GM23338 (cell line): ENCODE measurements at regions not wholly inside any gene's neighbourhood (a gene's known extent, or its start where the extent isn't known, plus 50 kb on each side); places are given as distances from the start of the nearest gene placed in this dataset.
A peak's percentile ranks its signal among the peaks of the same experiment; 100 is the strongest.

Experiments used
- ATAC-seq: fragments of 200-7000 bp; cut with Tn5 transposase; 3 replicates; pipeline ENCODE4 v1.9.1; 2020
- DNase-seq: peaks from one replicate; pipeline ENCODE4 v3.0.0-alpha.2; 2015; ENCODE audit warnings: low spot score
- H2AFZ ChIP-seq: fragments of 200-600 bp; sonication (generic); 2 replicates; pipeline ENCODE4 v1.8.0; 2016; ENCODE audit warnings: antibody characterized with exemption, mild to moderate bottlenecking, moderate library complexity
- H3F3A ChIP-seq: fragments of 200-600 bp; sonication (generic); replicated peaks from 2 replicates; pipeline ENCODE4 v1.8.0; 2017; ENCODE audit warnings: antibody characterized with exemption, mixed run types, low read depth
- H3K27ac ChIP-seq: fragments of 200-600 bp; sonication (generic); 2 replicates; pipeline ENCODE4 v1.6.1; 2016; ENCODE audit warnings: low read depth
- H3K27me3 ChIP-seq: fragments of 200-600 bp; sonication (generic); 2 replicates; pipeline ENCODE4 v1.8.0; 2016; ENCODE audit warnings: mild to moderate bottlenecking, mixed run types, moderate library complexity; ENCODE audit not compliant: insufficient read depth
- H3K36me3 ChIP-seq: fragments of 200-600 bp; sonication (generic); 2 replicates; pipeline ENCODE4 v1.8.0; 2016; ENCODE audit warnings: mild to moderate bottlenecking; ENCODE audit not compliant: insufficient read depth
- H3K4me1 ChIP-seq: fragments of 200-600 bp; sonication (generic); 2 replicates; pipeline ENCODE4 v1.8.0; 2016; ENCODE audit warnings: mild to moderate bottlenecking, moderate library complexity; ENCODE audit not compliant: insufficient read depth
- H3K4me2 ChIP-seq: fragments of 200-600 bp; sonication (generic); 2 replicates; pipeline ENCODE4 v1.7.1; 2017; ENCODE audit warnings: mixed run types
- H3K4me3 ChIP-seq: fragments of 200-600 bp; sonication (generic); 2 replicates; pipeline ENCODE4 v1.6.1; 2016; ENCODE audit warnings: mixed run types
- H3K79me2 ChIP-seq: fragments of 200-600 bp; sonication (generic); replicated peaks from 2 replicates; pipeline ENCODE4 v1.8.0; 2017; ENCODE audit warnings: mild to moderate bottlenecking; ENCODE audit not compliant: insufficient read depth
- H3K9me2 ChIP-seq: fragments of 200-600 bp; sonication (generic); 2 replicates; pipeline ENCODE4 v1.8.0; 2017; ENCODE audit not compliant: insufficient read depth
- H4K20me1 ChIP-seq: fragments of 200-600 bp; sonication (generic); replicated peaks from 2 replicates; pipeline ENCODE4 v1.8.0; 2017; ENCODE audit warnings: mild to moderate bottlenecking; ENCODE audit not compliant: insufficient read depth
- H3K27ac Mint-ChIP-seq: 2 replicates; pipeline ENCODE4 v1.8.0; 2020; ENCODE audit warnings: inconsistent platforms, mild to moderate bottlenecking, moderate library complexity, mixed read lengths
- H3K27me3 Mint-ChIP-seq: 3 replicates; pipeline ENCODE4 v1.8.0; 2022; ENCODE audit warnings: low read depth, mild to moderate bottlenecking, moderate library complexity, mixed read lengths, inconsistent platforms; ENCODE audit not compliant: insufficient read depth, poor library complexity
- H3K36me3 Mint-ChIP-seq: 3 replicates; pipeline ENCODE4 v1.8.0; 2021; ENCODE audit warnings: low read depth, mild to moderate bottlenecking, inconsistent platforms, moderate library complexity, mixed read lengths
- H3K4me1 Mint-ChIP-seq: 3 replicates; pipeline ENCODE4 v1.8.0; 2020; ENCODE audit warnings: mild to moderate bottlenecking, inconsistent platforms, mixed read lengths
- H3K4me3 Mint-ChIP-seq: 3 replicates; pipeline ENCODE4 v1.8.0; 2021; ENCODE audit warnings: moderate library complexity, mild to moderate bottlenecking, inconsistent platforms, mixed read lengths
- H3K9me3 Mint-ChIP-seq: 3 replicates; pipeline ENCODE4 v1.8.0; 2020; ENCODE audit warnings: moderate library complexity, mild to moderate bottlenecking, inconsistent platforms, mixed read lengths
- CREB1 ChIP-seq: fragments of 250-450 bp; sonication (Bioruptor Pico); IDR thresholded peaks from 2 replicates; pipeline ENCODE4 v1.5.0; 2020; ENCODE audit warnings: low read depth, mild to moderate bottlenecking, moderate library complexity
- CTCF ChIP-seq, 2 experiments: fragments of 200-600 bp in 1 of 2; sonication (generic) in 1 of 2; conservative IDR thresholded peaks; 2 replicates each; pipeline versions ENCODE4 v1.5.1 to v1.6.1; 2016 to 2017; ENCODE audit warnings: antibody characterized with exemption in 2 of 2, low read depth in 2 of 2, mild to moderate bottlenecking in 2 of 2, moderate library complexity in 1 of 2
- EZH2 ChIP-seq: fragments of 200-600 bp; sonication (generic); IDR thresholded peaks from one replicate; pipeline ENCODE4 v1.8.0; 2017; ENCODE audit warnings: antibody characterized with exemption, mild to moderate bottlenecking, low read depth; ENCODE audit not compliant: unreplicated experiment
- EZH2phosphoT487 ChIP-seq: fragments of 200-600 bp; sonication (generic); IDR thresholded peaks from one replicate; pipeline ENCODE4 v1.8.1; 2018; ENCODE audit warnings: antibody characterized with exemption; ENCODE audit not compliant: unreplicated experiment
- POLR2AphosphoS5 ChIP-seq: IDR thresholded peaks from 2 replicates; pipeline ENCODE4 v1.6.1; 2016; ENCODE audit warnings: antibody characterized with exemption, low read depth
- REST ChIP-seq: IDR thresholded peaks from one replicate; pipeline ENCODE4 v1.6.1; 2018; ENCODE audit warnings: antibody characterized with exemption; ENCODE audit not compliant: unreplicated experiment
- STAT1 ChIP-seq: IDR thresholded peaks from one replicate; pipeline ENCODE4 v1.6.1; 2016; ENCODE audit warnings: antibody characterized with exemption; ENCODE audit not compliant: unreplicated experiment
- ZNF331 ChIP-seq: fragments of 250-450 bp; sonication (Bioruptor Pico); IDR thresholded peaks from 2 replicates; pipeline ENCODE4 v1.5.0; 2020; ENCODE audit warnings: low read depth, mild to moderate bottlenecking, moderate library complexity

GRCh38 chr1:194044892-194045291 lies 858.5 kb upstream of the B3GALT2 start:
- no peaks in the 10 kb centered on the region for H3K9me2 ChIP-seq
- H3K36me3 ChIP-seq = no peaks in the 10 kb centered on the region
- H3K4me2 ChIP-seq = no peak overlapping the region
- no peaks in the 10 kb centered on the region for H3K9me3 Mint-ChIP-seq
- no peak overlapping the region for H3K4me3 Mint-ChIP-seq
- no peaks in the 10 kb centered on the region for H3K27me3 ChIP-seq
- no peaks in the 10 kb centered on the region for H3K27me3 Mint-ChIP-seq
- ATAC-seq = no peak
- no peaks in the 10 kb centered on the region for H3K4me1 ChIP-seq
- no peaks in the 10 kb centered on the region for H3K79me2 ChIP-seq
- DNase-seq = no peak
- TF ChIP-seq CTCF (conservative IDR thresholded peaks at IDR 0.05; ENCODE audit: low read depth in 2 of 2) (peak in 1 of 2 experiments; percentile 28; a peak in 2 of 4 replicates), POLR2AphosphoS5 (no peak)
- H3K4me3 ChIP-seq = no peak overlapping the region
- H3F3A ChIP-seq = no peaks in the 10 kb centered on the region
- H3K27ac Mint-ChIP-seq = no peak overlapping the region
- no peak overlapping the region for H2AFZ ChIP-seq
- H3K4me1 Mint-ChIP-seq = no peaks in the 10 kb centered on the region
- H4K20me1 ChIP-seq = no peaks in the 10 kb centered on the region
- no peaks in the 10 kb centered on the region for H3K36me3 Mint-ChIP-seq
- H3K27ac ChIP-seq = no peak overlapping the region

GRCh38 chr1:194043984-194044755 lies 857.8 kb upstream of the B3GALT2 start:
- no peaks in the 10 kb centered on the region for H3K9me3 Mint-ChIP-seq
- no peak for DNase-seq

More at GRCh38 chr1:194043984-194044755, 857.8 kb upstream of the B3GALT2 start:
- Histone ChIP-seq H3K9me2 (no peaks in the 10 kb centered on the region), H3K27ac (no peak overlapping the region), H3K4me2 (no peak overlapping the region), H3F3A (no peaks in the 10 kb centered on the region), H4K20me1 (no peaks in the 10 kb centered on the region), H2AFZ (no peak overlapping the region), H3K79me2 (no peaks in the 10 kb centered on the region), H3K27me3 (no peaks in the 10 kb centered on the region), H3K4me3 (no peak overlapping the region), H3K4me1 (no peaks in the 10 kb centered on the region), H3K36me3 (no peaks in the 10 kb centered on the region)
- Mint-ChIP-seq H3K4me3 (no peak overlapping the region), H3K4me1 (no peaks in the 10 kb centered on the region), H3K27ac (no peak overlapping the region), H3K27me3 (no peaks in the 10 kb centered on the region), H3K36me3 (no peaks in the 10 kb centered on the region)
- no peak for ATAC-seq
- TF ChIP-seq REST = no peak
- no peak for TF ChIP-seq EZH2
- no peak for TF ChIP-seq ZNF331 (CRISPR knock-in tag)
- TF ChIP-seq CTCF (conservative IDR thresholded peaks at IDR 0.05; ENCODE audit: low read depth in 2 of 2) = no peak
- TF ChIP-seq EZH2phosphoT487 = no peak
- no peak for TF ChIP-seq CREB1
- no peak for TF ChIP-seq STAT1
